NOMO-1 treated with DMSO at 0.1 percent for 48 hours (cell line): ENCODE measurements at regions not wholly inside any gene's neighbourhood (a gene's known extent, or its start where the extent isn't known, plus 50 kb on each side); places are given as distances from the start of the nearest gene placed in this dataset.

Experiments used
- DNase-seq: peaks from one replicate; lab custom pipeline; 2025; ENCODE audit not compliant: unreplicated experiment; lab: John Stamatoyannopoulos, UW

DNA sequence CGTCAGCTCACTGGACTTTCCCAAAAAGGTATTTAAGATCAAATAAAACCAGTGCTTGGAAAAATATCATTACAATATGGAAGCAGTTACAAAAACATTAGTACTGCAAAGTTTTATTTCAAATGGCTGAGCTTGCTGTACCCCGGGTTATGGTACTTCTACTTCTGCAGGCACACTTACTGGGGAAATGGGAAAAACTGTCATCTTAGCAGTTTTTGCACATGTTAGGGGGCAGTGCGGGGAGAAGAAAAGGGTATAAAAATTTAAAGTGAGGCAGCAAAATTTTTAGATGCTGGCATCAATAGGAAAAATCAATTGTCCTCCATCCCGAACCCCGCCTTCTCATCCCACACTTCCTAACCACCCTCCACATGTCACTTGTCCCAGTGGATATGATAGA lies 133.4 kb downstream of the ATG4C start:
- DNase-seq, result no peak

DNA sequence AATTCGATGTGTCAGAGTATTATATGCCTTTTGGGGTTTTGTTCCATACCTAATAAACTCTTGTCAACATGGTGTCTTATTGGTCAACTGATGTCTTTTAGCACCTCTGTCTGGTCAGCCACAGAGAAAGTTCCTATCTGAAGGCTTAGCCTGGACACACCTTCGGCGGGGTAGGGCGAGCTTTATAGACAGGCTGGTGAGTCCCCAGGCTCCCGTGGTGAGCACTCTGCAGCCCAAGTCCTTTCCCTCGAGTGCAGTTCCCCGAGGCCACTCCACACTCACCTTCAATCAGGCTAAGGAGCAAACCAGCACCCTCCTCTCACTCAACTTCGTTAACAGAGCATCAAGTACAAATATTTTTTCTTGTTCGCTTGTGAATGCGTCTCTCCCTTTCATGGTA lies 133.9 kb downstream of the ATG4C start:
- no peak for DNase-seq

DNA sequence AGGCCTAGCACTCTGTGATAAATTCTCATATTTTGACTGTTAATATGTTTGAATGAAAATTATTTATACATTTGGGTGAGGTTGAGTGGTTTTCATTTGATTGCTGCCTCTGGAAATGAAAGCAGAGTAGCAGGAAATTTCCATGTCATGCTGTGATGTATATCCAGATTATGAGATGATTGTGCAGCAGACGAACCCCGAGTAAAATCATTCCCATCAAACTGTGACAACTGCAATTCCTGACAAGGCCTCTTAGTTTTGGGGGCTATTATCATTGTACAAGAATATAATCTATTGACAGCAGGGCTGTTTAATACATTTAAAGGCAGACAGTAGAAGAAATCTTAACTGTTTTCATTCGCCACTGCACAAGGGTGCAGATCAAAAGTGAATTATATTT lies 134.8 kb downstream of the ATG4C start:
- no peak for DNase-seq

DNA sequence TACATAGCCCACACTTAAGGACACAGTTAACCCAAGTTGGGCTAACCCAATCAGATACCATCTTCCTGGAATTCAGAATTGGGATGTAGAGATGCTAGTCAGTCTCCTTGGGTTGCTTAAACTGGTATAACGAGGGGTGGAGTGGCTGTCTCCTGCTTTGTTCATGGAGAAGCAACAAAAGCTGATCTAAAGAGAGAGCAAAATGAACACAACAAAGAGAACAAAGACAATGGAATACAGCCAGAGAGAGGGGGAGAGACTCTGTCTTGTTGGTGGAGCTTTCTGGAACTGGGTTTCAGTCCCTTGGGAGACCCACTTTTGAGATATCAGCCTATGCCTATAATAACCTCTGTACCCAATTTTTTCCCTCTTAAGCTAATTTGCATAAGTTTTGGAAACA lies 138.1 kb downstream of the ATG4C start:
- DNase-seq, result no peak

DNA sequence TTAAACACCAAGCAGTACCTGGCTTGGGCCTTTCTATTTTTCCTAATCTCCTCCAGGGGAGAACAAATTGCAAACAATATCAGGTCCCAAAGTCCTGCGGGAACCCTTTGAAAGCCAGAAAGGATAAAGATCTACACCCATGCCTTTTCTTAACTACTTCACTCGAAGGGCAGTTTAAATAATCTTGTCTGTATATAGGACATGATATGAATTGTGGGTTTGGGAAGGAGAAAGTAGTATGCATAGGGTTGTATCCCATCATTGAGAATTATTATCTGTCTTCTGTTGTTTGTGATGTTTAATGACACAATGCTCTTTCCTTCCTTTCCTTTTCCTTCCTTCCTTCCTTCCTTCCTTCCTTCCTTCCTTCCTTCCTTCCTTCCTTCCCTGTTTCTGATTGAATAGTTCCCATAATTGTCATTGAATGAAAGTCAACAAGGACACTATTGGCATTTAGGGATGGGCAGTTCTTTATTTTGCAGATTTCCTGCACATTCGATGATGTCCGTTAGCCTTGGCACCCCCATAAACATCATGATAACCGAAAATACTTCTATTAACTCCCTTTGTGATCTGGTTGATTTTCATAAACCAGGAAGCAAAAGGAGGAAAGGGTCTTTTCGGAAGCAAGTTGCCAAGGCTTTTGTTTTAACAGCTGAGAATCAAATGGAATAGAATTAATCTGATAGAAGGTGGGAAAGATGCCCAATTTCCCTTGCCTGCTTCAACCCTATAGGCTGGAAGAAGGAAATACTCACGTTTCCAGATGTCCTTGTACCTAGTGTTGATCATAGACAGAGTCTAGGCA lies 141.3 kb downstream of the ATG4C start:
- no peak for DNase-seq

DNA sequence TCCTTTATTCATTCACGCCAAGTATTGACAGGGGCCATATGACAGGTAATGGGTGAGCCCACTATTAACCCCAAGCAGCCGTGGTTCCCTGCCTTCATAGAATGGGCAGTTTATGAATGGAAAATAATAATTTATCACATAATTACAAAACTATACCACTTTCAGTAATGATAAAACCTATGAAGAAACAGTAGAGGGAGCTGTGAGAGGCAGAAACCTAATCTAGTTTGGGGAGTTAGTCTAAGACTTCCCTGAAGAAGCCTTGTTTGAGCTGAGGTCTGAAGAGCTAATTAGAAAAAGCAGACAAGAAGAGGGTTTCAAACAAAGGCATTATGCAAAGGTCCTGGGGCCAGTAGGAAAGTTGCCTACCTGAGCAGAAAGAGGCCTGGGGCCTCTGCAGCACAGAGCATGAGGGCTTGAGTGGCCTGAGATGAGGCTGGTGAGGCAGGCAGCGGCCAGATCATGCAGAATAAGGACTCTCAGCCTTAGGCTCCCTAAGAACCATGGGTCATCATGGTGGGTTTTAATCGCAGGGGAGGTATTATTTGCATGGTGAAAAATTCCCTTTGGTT lies 142.8 kb downstream of the ATG4C start:
- no peak for DNase-seq

DNA sequence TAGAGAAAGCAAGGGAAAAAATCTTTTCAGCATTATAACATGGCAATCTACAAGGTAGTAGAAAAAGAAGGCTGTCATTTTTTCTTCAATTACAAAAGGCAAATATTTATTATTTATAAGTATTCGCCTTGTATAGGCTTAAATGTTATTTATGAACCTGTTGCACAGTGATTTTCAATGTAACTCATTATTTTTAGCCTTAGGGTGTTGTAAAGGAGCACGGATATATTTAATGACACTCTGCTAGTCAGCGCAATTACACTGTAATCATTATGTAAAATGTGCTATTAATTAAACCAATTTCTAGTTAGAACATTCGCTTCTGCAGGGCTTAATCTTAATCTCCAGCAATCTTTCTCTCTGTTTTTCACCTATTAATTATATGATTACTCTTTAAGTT lies 145.0 kb downstream of the ATG4C start:
- DNase-seq, result no peak

DNA sequence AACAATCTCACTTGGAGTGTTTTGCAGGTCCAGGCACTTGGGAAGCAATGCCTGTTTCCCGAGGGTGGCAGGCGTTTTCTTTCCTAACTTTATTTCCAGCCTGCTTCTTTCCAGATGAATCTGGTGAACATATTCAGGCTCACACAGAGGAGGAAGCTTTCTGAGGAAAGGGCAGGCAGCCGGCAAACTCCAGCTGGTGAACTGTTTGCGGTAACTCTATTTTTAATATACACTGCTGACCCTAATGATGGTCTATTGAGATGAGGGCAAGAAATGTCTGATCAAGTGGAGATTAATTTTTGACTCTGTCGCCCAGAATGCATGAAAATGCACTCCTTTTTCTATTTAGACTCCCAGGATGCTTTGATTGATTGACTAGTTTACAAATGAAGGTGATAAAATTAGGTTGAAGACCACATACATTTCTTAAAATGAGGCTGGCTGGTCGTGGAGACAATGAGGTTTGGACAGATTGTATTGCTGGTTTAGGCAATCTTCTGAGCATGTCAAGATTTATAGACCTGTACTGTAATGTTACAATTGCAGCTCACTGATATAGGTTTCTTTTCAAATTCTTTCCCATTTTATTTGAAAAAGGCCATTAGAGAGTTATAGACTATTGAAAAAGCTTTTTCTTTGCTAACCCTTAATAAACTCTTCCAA lies 153.8 kb downstream of the ATG4C start:
- DNase-seq, result no peak

DNA sequence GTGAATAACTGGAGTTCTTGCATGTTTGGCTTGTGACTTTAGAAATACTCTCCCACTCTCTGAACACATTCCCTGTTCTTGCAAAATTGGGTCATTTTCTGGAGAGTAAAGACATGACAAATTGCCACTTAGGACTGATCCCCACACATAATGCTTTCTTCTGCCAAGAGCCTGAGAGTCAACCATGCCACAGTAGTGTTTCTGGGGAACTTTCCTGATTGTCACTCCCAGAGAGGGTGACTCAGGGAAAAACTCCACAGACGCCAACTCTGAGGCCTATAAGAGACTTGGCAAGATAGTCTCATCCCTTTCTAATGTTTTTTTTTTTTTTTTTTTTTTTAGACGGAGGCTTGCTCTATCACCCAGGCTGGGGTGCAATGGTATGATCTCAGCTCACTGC lies 157.8 kb downstream of the ATG4C start:
- no peak for DNase-seq

DNA sequence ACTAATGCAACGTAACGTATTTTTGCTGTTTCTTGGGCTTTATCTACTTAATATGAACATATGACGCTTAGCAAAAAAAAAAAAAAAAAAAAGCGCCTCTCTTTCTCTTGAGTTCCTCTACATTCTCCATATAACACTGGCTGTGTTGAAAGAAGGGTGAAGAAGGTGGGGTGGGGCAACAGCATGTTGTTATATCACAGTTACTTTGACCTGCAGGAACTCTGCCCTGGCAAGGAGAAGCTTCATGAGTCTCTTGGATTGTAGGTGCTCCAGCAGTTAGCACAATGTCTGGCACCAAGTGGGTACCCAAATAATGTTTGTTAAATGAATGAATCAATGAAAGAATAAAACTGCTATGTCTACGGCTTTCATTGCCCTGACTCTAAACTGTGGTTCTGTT lies 162.6 kb downstream of the ATG4C start:
- no peak for DNase-seq

DNA sequence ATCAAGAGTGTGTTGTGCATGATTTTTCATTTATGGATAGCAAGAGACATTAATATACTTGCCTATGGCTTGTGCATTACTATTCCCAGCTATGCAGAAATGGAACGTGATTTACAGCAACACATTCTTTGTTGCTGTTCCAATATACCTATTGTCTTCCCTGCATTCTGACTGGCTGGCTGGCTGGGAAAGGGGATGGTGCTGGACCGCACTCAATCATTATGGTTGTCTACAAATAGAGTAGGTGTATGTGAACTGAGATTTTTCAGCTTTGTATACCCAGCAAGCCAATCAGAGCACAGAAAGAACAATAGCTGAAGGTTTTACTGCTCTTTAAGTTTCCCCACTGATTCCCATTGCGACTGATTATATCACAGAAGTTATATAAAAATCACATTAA lies 167.5 kb downstream of the ATG4C start:
- DNase-seq, result no peak

DNA sequence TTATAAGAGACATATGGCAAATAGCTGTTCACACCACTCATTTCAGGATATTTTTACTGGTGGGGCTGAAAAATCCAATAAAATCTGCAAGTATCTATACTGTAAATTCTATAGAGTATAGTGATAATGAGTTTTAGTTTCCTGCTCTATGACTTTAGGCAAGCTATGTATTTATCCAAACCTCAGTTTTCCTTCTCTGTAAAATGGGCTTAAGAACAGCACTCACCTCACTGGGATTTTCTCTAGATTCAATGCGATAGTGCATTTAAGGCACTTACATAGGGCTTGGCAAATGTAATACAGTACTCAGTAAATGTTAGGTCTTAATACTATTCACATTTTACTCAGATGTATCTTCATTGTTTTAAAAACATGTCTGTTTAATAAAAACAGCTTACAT lies 168.7 kb downstream of the ATG4C start:
- no peak for DNase-seq

DNA sequence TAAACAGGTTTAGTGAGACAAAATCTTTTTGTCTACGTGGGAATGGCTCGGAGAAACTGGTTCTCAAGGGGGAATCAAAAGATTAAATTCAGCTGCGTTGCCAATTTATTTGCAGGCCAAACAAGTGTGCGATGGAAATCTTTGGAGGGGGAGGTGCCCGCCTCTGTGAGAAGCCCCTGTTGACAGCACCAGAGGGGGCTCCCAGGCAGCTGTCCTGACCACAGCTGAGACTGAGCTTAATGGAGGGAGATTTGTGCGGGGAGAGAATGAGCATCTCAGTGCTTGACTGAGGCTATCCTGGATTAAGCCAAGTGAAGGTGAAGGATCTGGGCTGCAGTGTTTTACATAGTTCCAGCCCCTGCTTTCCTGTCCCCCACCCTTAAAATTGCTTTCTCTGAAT lies 169.7 kb downstream of the ATG4C start:
- DNase-seq, result no peak

DNA sequence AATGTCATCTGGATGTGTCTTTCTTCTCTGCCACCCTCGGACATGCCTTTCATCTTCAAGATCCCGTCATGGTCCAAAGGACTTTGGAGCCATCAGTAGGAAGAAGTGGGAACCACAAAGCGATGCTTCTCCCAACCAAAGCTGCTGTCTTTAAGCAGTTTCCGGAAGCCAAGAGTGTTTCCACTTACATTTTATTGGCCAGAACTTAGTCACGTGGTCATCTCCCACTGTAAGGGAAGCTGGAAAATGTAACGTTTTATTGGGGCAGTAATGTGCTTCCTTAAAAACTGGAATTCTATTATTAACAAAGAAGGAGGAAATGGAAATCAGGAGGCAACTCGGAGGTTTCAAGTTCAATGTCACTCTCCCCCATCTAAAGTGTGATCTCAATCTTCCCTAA lies 170.8 kb downstream of the ATG4C start:
- DNase-seq, result no peak

DNA sequence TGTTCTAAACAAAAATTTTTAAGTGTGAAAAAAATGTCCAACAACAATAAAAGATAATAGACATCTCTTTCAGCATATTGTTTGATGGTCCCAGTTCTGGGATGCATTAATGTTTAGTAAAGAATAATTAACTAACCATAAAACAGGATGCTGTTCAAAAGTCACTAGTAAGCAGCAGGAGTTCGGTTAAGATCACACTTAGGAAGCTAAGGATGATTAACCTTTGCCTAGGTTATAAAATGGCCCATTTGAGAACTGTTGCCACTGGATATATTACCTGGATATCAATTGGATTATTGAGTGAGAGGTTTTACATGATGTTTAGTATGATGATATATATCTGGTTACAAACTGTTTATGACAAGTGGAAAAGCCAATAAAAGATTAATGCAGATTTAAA lies 171.7 kb downstream of the ATG4C start:
- no peak for DNase-seq

DNA sequence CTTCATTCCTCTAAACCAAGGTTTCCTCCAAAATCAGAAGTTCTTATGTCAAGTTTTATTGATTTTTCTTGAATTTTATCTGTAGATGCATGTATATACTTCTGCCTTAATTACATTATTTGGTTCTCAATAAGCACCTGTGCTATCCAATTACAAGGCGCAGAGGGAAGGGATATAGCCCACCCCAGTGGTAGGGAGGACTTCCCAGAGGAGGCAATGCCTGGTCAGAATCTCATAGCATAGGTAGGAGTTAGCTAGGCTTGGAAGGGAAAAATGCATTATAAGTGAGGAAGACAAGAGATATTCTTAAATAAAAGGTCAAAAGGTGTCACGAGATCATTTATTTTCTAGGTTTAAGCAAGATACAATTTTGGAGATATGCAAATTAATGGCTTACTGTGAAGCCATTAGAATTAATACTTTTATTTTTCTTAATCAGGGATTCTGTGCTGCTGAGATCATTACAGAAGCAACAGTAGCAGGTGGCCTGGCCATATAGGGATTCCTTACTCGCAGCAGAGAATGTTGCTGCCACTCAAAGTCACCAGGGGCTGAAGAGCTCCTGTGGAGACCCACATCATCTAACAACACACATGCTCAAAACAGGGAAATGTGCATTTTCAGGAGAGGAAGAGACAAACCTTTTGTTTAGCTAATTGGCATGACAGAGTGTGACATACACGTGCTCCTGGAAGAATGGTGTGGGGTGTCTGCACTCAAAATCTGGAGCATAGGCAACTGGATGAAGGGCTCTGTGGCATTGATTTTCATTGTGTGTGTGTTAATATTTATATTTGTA lies 178.3 kb downstream of the ATG4C start:
- DNase-seq, result no peak

DNA sequence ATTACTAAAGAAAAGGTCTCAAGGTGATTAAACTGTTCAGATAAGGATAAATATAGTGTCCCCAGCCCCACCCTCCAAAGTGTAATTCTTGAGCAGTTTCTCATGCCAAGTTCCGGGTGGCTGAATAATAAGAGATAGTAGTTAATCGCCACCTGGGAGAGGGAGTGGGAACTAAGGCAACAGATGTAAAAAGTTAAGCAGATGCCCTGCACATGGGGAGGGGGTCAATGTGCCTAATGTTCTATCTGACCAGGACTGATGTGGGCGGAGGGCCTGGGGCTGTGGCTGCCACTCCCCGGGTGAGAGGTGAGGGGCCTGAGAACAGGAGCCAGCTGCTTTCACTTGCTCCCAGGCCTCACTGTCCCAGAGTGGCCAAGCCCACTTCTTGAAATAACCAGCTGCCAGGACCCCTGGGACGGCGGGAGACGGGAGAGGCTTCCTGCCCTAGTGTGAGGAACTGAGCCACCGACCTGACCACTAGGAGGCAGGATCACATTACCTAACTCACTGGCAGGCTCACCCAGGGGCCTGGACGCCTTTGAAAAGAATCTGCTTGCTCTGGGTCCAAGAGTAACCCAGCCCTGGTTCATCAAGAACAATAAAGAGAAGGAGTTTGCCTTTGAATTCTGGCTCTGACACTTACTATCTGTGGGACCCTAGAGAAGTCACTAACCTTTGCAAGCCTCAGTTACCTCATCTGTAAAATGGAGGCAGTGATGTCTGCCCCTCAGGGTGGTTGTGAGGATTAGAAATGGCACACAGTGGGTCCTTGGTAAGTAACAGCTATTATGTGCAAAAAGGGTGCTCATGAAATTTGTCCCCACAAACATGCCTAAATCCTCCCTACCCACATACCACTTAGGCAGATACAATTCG lies 179.2 kb downstream of the ATG4C start:
- DNase-seq, result peak; percentile 10

DNA sequence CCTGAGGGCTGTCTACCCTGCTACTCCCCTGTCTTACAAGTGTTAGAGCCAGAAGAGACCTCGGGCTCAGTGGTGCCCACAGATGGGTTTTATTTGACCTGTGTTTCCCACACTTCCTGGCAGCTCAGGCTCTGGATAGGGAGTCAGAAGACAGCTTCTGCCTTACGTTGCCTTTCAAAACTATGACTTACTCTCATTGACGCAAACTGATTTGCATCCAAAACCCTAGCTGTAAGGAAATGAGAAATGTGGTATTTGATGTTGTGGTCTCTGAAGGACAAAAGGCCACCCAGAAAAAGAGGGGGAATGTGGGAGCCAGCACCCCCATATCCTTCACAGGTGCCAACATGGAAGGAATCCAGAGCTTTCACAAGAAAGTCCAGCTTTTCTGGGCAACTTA lies 180.2 kb downstream of the ATG4C start:
- DNase-seq, result no peak

DNA sequence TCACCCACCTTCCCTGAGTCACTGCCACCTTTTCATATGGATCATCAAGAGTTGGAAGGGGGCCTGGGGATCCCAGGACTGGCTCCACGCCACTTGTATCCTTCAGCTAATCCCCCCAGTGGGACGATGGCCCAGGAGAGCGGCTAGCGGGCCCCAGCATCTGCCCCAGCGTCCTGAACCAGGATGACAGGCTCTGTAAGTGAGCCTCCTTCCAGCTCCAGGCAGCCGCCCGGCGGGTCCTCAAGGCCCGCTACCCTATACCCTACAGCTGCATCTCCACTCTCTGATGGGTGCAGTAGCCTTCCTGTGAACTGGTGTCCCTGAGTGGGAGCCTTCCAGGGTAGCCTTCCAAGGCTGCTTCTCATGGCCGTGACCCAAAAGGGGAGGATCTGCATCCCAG lies 183.1 kb downstream of the ATG4C start:
- no peak for DNase-seq

DNA sequence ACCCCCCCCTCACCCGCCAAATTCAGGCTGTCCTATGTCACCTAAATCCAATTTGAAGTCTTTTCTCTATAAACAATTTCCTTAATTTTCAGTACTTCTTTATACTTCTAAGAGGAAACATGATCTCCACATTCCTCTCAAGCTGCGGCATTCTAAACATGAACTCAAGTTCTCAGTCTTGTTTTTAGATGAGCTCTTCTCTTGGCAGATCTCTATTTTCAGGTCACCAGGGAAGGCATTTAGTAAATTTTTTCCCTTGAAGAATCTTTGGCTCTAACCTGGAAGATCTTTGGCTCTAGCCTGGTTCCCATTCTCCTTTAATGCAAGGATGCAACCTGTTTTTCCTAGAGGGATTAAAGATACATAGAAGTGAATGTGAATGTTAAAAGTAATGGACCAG lies 193.4 kb downstream of the ATG4C start:
- DNase-seq, result no peak

DNA sequence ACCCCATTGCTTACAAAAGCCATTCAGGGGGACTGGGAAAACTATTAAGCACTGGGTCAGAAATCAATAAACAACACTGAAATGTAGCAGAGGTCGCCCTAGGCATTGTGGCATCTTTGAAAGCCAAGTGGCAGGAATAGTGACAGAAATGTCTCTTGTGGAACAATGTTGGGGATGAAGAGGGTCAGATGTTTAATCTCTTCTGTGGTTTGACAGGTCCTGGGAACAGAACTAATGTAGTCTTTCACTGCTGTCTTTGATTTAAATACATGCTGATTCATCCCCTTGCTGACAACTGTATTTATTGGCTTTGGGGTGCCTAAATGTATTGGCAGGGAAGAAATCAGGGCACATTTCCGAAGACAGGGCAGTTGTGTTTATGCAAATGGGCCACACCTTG lies 194.8 kb downstream of the ATG4C start:
- no peak for DNase-seq
